HG03521 (cell line): ENCODE measurements at regions not wholly inside any gene's neighbourhood (a gene's known extent, or its start where the extent isn't known, plus 50 kb on each side); places are given as distances from the start of the nearest gene placed in this dataset.

Experiments
- ATAC-seq: cut with Tn5 transposase; IDR thresholded peaks from one replicate; pipeline ENCODE4 v1.9.1; 2021; ENCODE audit warnings: mild to moderate bottlenecking, moderate library complexity; ENCODE audit not compliant: unreplicated experiment

GRCh38 chr6:100944644-100945043, 63.5 kb upstream of the ASCC3 start:
- no peak for ATAC-seq

- ATAC-seq = no peak
Observed at GRCh38 chr6:100946021-100946540, 65.0 kb upstream of the ASCC3 start.

- ATAC-seq = no peak
Observed at GRCh38 chr6:100946711-100947110, 65.6 kb upstream of the ASCC3 start.

GRCh38 chr6:100948381-100949133, 67.4 kb upstream of the ASCC3 start:
- no peak for ATAC-seq

DNA sequence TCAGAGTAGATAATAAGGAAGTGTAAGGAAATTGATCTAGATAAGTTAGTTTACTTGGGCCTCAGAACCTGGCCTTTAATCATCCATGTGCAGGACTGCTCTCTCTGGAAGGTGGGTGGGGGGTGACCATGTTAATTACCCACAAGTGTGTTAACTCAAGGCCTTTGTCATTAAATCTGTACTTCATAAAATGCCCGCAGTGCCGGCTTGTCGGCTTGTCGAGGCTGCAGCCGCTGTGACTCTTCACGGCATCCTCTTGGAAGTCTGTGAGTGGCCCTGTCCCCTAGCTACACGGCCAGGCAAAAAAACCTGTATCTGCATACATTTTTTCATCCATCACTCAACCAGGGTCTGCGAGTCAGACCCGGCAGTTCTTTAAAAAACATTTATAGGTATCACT, 70.9 kb upstream of the ASCC3 start:
- ATAC-seq = no peak

DNA sequence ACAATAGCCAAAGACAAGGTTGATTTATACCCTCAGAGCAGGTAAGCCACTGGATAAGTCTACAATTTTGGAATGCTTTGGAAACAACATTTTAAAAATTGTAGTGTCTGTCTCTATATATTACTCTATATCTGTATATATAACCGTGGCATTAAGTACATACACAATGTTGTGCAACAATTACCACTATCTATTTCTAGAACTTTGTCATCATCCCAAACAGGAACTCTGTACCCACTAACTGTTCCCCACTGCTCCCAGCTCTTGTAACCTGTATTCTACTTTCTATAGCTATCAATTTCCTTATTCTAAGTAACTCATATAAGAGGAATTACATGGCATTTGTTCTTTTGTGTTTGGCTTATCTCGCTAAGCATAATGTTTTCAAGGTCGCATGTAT, 78.2 kb upstream of the ASCC3 start:
- no peak for ATAC-seq

DNA sequence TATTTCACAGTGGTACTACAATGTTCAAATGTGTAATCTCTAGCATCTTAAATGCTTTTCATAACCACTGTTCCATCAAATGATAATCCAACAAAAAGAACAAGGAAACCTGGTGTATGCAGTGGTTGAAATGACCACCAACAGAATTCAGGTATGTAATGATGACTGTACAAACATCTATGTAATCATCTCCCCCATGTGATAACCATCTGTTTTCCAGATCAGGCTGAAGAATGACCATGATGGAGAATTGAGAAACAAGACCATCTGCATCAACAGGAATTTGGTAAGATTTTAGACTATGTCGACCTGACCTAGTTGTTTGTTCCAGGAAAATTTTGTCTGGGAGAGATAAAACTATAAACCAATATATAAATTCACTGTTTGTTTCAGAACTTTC, 81.3 kb upstream of the ASCC3 start:
- no peak for ATAC-seq

DNA sequence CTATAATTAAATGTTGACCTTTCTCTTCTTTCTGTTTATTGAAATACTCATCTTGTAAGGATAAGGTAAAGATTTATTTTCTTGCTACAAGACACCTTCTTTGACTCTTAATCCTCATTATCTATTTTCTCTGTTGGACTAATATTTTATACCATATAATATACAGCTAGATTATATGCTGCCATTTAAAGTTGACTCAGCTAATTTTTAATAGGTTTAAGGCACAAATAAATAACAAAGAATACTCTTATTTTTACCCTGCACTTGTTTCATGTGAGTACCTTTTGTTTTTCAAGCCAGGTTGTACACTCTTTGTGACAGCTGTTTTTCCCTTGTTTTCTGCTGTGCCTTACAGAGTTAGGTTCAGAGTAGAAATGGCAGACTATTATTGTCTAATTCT, 83.9 kb upstream of the ASCC3 start:
- ATAC-seq = no peak

DNA sequence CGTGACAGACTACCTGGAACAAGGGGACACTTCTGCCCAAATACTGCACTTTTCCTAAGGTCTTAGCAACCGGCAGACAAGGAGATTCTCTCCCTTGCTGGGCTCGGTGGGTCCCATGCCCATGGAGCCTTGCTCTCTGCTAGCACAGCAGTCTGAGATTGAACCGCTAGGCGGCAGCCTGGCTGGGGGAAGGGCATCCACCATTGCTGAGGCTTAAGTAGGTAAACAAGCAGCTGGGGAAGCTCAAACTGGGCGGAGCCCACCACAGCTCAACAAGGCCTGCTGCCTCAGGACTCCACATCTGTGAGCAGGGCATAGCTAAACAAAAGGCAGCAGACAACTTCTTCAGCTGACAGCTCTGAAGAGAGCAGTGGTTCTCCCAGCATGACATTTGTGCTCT, 87.8 kb upstream of the ASCC3 start:
- ATAC-seq = no peak

- no peak for ATAC-seq
Observed at GRCh38 chr6:100979267-100979666, 98.1 kb upstream of the ASCC3 start.

DNA sequence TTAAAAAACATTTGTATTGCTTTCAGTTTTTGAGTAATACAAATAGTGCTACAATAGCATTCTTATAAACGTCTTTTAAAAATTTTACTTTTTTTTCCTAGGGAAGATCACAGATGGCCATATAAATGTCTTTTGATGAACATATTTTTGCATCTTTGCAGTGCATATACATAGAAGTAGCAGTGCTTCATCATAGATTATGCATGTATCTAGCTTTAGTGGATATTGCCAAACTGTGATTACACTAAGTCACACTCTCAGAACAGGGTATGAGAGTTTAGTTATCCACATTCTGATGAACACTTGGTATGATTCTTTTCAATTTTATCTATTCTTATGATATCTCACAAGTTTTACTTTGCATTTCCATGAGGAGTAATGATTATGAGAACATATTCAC, 99.8 kb upstream of the ASCC3 start:
- ATAC-seq = no peak

- ATAC-seq = no peak
Observed at GRCh38 chr6:100986921-100987320, 105.8 kb upstream of the ASCC3 start.

DNA sequence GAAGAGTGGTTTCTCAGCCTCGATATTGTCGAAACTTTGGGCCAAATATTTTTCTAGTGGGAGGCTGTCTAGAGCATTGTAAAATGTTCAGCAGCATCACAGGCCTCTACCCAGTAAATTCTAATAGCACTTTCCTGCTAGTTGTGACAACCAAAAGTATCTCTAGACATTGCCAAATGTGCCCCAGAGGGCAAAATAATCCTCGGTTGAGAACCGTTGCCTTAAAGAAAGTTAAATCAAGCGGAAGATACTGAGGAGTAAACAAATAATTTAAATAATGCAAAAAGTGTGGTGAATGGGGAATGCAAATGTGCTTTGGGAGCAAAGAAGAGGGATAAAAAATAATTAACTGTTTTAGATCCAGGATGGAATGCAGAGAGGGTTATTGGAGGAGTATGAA, 106.4 kb upstream of the ASCC3 start:
- no peak for ATAC-seq

- ATAC-seq = no peak
Observed at GRCh38 chr6:100988391-100988984, 107.4 kb upstream of the ASCC3 start.

DNA sequence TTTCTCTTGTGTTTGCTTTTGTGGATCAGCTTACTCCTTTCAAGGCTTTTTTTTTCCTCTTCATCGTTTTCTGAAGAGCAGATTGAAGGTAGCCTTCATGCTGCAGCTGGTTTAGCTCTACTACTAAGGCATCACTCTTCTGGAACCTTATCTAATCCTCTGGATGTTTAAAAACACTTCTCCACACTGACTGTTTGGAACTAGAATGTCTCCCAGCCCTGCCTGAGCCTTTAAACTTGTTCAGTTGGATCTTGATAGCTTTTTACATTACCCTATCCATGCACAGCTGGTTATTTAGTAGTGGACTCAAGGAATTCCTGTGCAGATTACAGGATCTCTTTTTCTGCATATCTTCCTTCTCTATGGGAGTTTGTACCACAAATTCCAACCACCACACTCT, 108.9 kb upstream of the ASCC3 start:
- no peak for ATAC-seq

DNA sequence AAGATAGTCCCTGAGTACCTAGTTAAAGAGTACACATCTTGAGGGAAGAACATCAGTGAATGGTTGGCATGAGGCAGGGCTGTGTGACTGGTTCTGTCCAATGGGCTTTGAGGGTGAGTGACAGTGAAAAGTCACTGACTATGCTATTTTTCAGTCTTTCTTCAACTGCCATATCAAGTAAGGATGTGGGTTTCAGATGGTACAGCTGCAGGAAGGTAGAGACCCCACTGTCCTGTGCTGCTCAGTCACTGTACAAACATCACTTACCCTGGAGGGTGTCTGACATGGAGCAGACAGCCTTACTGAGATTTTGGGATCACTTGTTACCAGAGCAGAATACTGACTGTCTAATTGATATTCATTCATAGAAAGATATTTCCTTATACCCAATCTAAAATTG, 115.3 kb upstream of the ASCC3 start:
- no peak for ATAC-seq

DNA sequence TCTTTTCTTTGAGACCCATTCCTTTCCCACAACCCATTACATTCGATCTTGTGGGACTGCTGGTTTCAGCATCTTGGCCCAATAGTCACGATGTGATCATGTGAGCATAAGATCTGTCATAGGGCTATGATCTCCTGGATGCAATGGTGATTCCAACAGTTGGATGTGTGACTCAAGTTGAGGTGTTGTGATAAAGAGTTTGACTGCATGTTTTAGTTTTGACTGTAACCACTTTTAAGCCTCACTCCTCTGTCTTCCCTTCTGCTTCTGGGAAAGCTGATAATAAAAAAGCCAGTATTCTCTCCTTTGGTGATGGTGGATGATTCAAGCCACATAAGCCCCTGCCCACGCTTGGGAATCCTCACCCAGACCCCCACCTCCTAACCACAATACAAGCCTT, 117.0 kb upstream of the ASCC3 start:
- ATAC-seq = no peak

GRCh38 chr6:100999034-100999597, 118.0 kb upstream of the ASCC3 start:
- ATAC-seq = no peak

DNA sequence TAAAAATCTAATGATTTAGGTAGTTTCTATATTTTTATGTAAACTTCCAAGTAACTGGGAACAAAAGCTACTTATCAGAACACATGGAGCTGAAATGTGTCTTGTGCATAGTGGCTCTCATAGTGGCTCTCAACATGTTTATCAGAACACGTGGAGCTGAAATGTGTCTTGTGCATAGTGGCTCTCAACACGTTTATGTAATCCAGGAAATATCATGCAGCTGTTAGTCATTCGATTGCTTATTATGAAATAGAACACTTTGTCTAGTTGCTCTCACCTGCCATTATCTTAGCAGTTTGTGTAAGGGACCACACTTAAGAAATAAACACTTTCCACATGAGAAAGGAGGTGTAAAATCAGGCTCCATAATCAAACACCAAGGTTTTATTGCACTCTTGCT, 119.2 kb upstream of the ASCC3 start:
- no peak for ATAC-seq

- no peak for ATAC-seq
Observed at GRCh38 chr6:101001012-101001411, 119.9 kb upstream of the ASCC3 start.

DNA sequence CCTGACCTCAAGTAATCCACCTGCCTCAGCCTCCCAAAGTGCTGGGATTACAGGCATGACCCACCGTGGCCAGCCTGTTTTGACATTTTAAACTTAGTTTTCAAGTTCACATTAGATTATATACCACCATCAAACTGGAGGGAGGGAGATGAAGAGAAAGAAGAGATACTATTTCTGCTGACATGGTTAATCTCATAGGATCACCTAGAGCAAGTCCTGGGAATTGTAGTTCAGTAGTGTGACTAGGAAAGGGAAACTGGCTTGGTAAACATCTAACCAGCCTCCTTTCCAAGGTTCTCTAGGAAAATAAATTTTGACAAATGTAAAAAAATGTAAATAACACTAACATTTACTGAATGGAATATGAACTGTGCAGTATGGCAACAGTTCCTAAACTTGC, 120.5 kb upstream of the ASCC3 start:
- no peak for ATAC-seq

DNA sequence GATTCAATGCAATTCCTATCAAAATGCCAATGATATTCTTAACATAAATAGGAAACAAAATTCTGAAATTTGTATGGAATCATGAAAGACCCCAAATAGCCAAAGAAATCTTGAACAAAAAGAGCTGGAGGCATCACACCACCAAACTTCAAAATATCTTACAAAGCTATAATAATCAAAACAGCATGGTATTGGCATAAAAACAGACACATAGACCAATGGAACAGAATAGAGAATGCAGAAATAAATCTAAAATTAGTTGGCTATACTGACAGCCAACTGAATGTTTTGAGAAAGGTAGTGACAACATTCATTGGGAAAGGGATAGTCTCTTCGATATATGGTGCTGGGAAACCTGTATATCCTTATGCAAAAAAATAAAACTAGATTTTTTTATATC, 121.9 kb upstream of the ASCC3 start:
- ATAC-seq = no peak
